DOHH2 (cell line): ENCODE measurements at regions not wholly inside any gene's neighbourhood (a gene's known extent, or its start where the extent isn't known, plus 50 kb on each side); places are given as distances from the start of the nearest gene placed in this dataset.

Experiments
- H3F3A ChIP-seq: fragments of 200-600 bp; sonication (generic), shearing (Covaris generic); 2 replicates; pipeline ENCODE4 v1.6.0; 2016; ENCODE audit warnings: antibody characterized with exemption, mild to moderate bottlenecking; ENCODE audit not compliant: control insufficient read depth, insufficient read depth
- H3K27ac ChIP-seq: fragments of 200-600 bp; sonication (generic); 2 replicates; pipeline ENCODE4 v1.5.1; 2014; ENCODE audit warnings: low read depth, mild to moderate bottlenecking, low read length, moderate library complexity
- H3K27me3 ChIP-seq: fragments of 200-600 bp; sonication (generic); 2 replicates; pipeline ENCODE4 v1.6.1; 2014; ENCODE audit warnings: mild to moderate bottlenecking, low read length, mixed read lengths; ENCODE audit not compliant: control insufficient read depth
- H3K36me3 ChIP-seq: fragments of 200-600 bp; sonication (generic); 2 replicates; pipeline ENCODE4 v1.6.1; 2014; ENCODE audit warnings: mild to moderate bottlenecking, low read length, moderate library complexity, mixed read lengths; ENCODE audit not compliant: control insufficient read depth
- H3K4me1 ChIP-seq: fragments of 200-600 bp; sonication (generic); 2 replicates; pipeline ENCODE4 v1.6.1; 2014; ENCODE audit warnings: mild to moderate bottlenecking, low read length, mixed read lengths; ENCODE audit not compliant: control insufficient read depth
- H3K4me2 ChIP-seq: fragments of 200-600 bp; sonication (generic); 2 replicates; pipeline ENCODE4 v1.6.0; 2014; ENCODE audit warnings: mild to moderate bottlenecking, low read length, moderate library complexity
- H3K4me3 ChIP-seq: fragments of 200-600 bp; sonication (generic); 2 replicates; pipeline ENCODE4 v1.5.1; 2014; ENCODE audit warnings: mild to moderate bottlenecking, low read length, mixed read lengths
- H3K79me2 ChIP-seq: fragments of 200-600 bp; sonication (generic); 2 replicates; pipeline ENCODE4 v1.6.1; 2014; ENCODE audit warnings: mild to moderate bottlenecking, low read length, mixed read lengths; ENCODE audit not compliant: control insufficient read depth
- H3K9me2 ChIP-seq: fragments of 200-600 bp; sonication (generic); replicated peaks from 2 replicates; pipeline ENCODE4 v1.6.1; 2014; ENCODE audit warnings: mild to moderate bottlenecking, low read length, mixed read lengths; ENCODE audit not compliant: control insufficient read depth
- H3K9me3 ChIP-seq: fragments of 200-600 bp; sonication (generic); 2 replicates; pipeline ENCODE4 v1.6.1; 2014; ENCODE audit warnings: antibody characterized with exemption, low read length, mixed read lengths; ENCODE audit not compliant: control insufficient read depth, insufficient read depth
- H4K20me1 ChIP-seq: fragments of 200-600 bp; sonication (generic); 2 replicates; pipeline ENCODE4 v1.6.0; 2014; ENCODE audit warnings: low read depth, mild to moderate bottlenecking, antibody characterized with exemption, low read length, moderate library complexity; ENCODE audit not compliant: control insufficient read depth, insufficient read depth
- CTCF ChIP-seq: fragments of 200-600 bp; sonication (generic); IDR thresholded peaks from one replicate; pipeline ENCODE4 v1.5.1; 2014; ENCODE audit warnings: antibody characterized with exemption, mild to moderate bottlenecking, low read depth, low read length; ENCODE audit not compliant: poor library complexity, severe bottlenecking
- EZH2phosphoT487 ChIP-seq: fragments of 200-600 bp; sonication (generic); IDR thresholded peaks from 2 replicates; pipeline ENCODE4 v1.6.1; 2017; ENCODE audit warnings: borderline replicate concordance, mild to moderate bottlenecking, antibody characterized with exemption, low read length, moderate library complexity, mixed read lengths

GRCh38 chr10:63735305-63735704, 214.1 kb downstream of the REEP3 start:
- no peaks in the 10 kb centered on the region for H3F3A ChIP-seq
- H3K36me3 ChIP-seq: no peaks in the 10 kb centered on the region
- H4K20me1 ChIP-seq: no peaks in the 10 kb centered on the region
- no peaks in the 10 kb centered on the region for H3K27me3 ChIP-seq
- H3K79me2 ChIP-seq: no peaks in the 10 kb centered on the region
- TF ChIP-seq EZH2phosphoT487: no peak
- no peak for TF ChIP-seq CTCF
- no peak overlapping the region for H3K27ac ChIP-seq
- H3K9me2 ChIP-seq: no peaks in the 10 kb centered on the region
- H3K4me3 ChIP-seq: no peak overlapping the region
- H3K9me3 ChIP-seq: no peaks in the 10 kb centered on the region
- H3K4me1 ChIP-seq: no peaks in the 10 kb centered on the region
- H3K4me2 ChIP-seq: no peak overlapping the region

GRCh38 chr10:63738410-63738809, 217.2 kb downstream of the REEP3 start:
- Histone ChIP-seq H3K36me3 (no peaks in the 10 kb centered on the region), H3K4me3 (no peak overlapping the region), H4K20me1 (no peaks in the 10 kb centered on the region), H3K4me1 (no peaks in the 10 kb centered on the region), H3F3A (no peaks in the 10 kb centered on the region), H3K9me2 (no peaks in the 10 kb centered on the region), H3K79me2 (no peaks in the 10 kb centered on the region), H3K27me3 (no peaks in the 10 kb centered on the region), H3K4me2 (no peak overlapping the region), H3K9me3 (no peaks in the 10 kb centered on the region), H3K27ac (no peak overlapping the region)
- TF ChIP-seq CTCF (no peak), EZH2phosphoT487 (no peak)

GRCh38 chr10:63744060-63744941, 223.1 kb downstream of the REEP3 start:
- no peaks in the 10 kb centered on the region for H3K79me2 ChIP-seq
- no peak overlapping the region for H3K4me3 ChIP-seq
- no peaks in the 10 kb centered on the region for H3K9me2 ChIP-seq
- no peaks in the 10 kb centered on the region for H3K9me3 ChIP-seq
- no peak overlapping the region for H3K4me2 ChIP-seq
- no peak for TF ChIP-seq CTCF
- TF ChIP-seq EZH2phosphoT487: no peak
- H3K36me3 ChIP-seq: no peaks in the 10 kb centered on the region
- H3K27ac ChIP-seq: no peak overlapping the region
- no peaks in the 10 kb centered on the region for H3K4me1 ChIP-seq
- H3K27me3 ChIP-seq: no peaks in the 10 kb centered on the region
- H3F3A ChIP-seq: no peaks in the 10 kb centered on the region
- no peaks in the 10 kb centered on the region for H4K20me1 ChIP-seq
